KOPT-K1 (cell line): ENCODE measurements at regions not wholly inside any gene's neighbourhood (a gene's known extent, or its start where the extent isn't known, plus 50 kb on each side); places are given as distances from the start of the nearest gene placed in this dataset.

Experiments
- H3K27ac ChIP-seq: fragments of 200-600 bp; sonication (generic); 2 replicates; pipeline ENCODE4 v1.5.1; 2016; ENCODE audit warnings: antibody characterized with exemption, mild to moderate bottlenecking, low read depth, low read length; ENCODE audit not compliant: poor library complexity, severe bottlenecking
- H3K36me3 ChIP-seq: fragments of 200-600 bp; sonication (generic); 2 replicates; pipeline ENCODE4 v1.5.1; 2017; ENCODE audit warnings: antibody characterized with exemption, mild to moderate bottlenecking, low read length, moderate library complexity; ENCODE audit not compliant: insufficient read depth
- H3K9me3 ChIP-seq: fragments of 200-600 bp; sonication (generic); 2 replicates; pipeline ENCODE4 v1.5.1; 2017; ENCODE audit warnings: antibody characterized with exemption, low read length, mild to moderate bottlenecking; ENCODE audit not compliant: insufficient read depth, poor library complexity, severe bottlenecking

DNA sequence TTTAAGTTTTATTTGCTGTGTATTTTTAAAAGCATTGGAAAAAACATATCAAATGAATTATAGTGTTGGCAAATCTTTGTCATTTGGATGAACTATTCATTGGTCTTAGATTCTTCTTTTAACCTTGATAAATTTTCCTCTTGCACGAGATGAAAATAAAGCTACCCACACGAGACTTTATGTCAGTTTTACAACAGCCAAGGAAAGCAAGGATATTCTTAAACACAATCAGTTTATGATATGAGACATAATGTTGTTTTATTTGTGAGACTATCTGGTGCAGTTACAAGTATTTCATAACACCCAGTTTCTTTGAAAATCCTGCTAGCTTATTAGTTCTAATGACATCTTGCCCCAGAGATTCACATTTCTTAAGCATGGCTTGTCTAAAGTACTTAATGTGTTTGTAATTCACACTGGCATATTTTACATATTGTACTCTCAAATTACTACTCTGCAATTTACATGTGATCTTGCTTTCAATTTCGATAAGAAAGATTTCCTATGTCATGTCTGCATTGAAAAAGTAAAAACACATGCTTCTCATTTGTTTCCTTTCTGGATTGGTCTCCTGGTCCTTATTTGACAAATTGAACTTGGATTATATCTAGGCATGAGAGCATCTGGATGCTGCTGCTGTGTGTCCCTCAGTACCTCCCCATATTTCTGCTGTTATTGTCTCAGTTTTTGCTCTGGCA is 955.5 kb upstream of the PCDH9 start:
- H3K9me3 ChIP-seq: no peaks in the 10 kb centered on the region
- no peaks in the 10 kb centered on the region for H3K36me3 ChIP-seq
- H3K27ac ChIP-seq: no peak overlapping the region

DNA sequence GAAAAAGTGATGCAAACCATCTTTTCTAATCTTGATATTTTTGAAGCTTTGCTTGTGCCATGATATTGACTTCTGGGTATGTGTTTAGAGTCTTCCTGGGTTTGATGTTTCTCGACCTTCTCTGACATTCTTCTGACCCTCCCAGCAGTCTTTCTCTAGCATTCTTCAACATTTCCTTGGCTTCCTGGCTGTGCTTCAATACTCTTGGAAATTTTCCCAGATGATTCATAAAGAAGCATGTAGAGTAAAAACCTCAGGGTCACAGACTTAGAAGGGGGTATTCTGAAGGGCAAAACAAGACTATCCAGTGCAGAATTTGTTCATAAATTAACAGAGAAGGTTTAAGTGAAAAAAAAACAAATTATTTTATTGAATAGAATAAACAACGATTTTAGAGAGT is 946.3 kb upstream of the PCDH9 start:
- H3K27ac ChIP-seq: no peak overlapping the region
- H3K36me3 ChIP-seq: no peaks in the 10 kb centered on the region
- H3K9me3 ChIP-seq: no peaks in the 10 kb centered on the region

DNA sequence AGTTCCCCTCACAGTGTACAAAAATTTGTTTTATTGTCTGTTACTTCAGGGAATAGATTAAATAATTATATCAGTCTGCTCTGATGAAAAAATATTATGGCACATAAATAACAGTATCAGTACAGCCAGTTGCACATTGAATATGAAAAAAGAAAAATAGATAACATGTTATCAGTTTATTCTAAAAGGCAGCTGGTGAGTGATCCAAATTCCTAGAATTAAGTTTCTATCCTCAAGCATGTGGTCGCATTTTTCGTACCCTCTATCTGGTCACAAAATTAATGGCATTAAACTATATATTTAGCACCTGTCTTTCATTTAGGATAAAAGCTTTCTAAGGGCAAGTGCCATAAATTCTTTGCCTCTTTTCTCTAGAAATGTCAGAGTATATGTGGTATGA is 944.8 kb upstream of the PCDH9 start:
- H3K27ac ChIP-seq: no peak overlapping the region
- no peaks in the 10 kb centered on the region for H3K36me3 ChIP-seq
- H3K9me3 ChIP-seq: no peaks in the 10 kb centered on the region

DNA sequence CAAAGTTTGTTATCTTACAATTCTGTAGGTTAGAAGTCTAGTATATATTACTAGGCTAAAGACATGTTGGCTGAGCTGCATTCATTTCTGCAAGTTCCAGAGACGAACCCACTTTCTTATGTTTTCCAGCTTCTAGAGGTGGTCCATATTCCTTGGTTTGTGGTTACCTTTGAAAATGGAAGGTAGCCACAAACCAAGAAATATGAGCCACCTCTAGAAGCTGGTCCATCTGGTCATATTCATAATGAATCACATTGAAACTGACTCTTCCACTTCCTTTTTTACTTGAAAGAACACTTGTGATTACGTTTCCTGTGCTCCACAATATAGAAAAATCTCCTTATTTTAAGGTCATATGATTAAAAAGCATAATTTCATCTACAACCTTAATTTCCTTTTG is 943.0 kb upstream of the PCDH9 start:
- Histone ChIP-seq H3K9me3 (no peaks in the 10 kb centered on the region), H3K36me3 (no peaks in the 10 kb centered on the region), H3K27ac (no peak overlapping the region)

DNA sequence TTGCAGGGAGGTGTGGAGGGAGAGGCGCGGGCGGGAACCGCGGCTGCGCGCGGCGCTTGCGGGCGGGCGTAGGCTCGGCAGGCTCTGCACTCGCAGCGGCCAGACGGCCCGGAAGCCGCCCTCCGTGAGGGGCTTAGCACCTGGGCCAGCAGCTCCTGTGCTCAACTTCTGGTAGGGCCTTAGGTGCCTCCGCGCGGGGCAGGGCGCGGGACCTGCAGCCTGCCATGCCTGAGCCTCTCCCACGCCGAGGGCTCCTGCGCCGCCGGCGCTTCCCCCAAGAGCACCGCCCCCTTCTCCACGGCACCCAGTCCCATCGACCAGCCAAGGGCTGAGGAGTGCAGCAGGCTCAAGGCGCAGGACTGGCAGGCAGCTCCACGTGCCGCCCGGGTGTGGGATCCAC is 940.8 kb upstream of the PCDH9 start:
- H3K27ac ChIP-seq: no peak overlapping the region
- H3K9me3 ChIP-seq: no peaks in the 10 kb centered on the region
- no peaks in the 10 kb centered on the region for H3K36me3 ChIP-seq

DNA sequence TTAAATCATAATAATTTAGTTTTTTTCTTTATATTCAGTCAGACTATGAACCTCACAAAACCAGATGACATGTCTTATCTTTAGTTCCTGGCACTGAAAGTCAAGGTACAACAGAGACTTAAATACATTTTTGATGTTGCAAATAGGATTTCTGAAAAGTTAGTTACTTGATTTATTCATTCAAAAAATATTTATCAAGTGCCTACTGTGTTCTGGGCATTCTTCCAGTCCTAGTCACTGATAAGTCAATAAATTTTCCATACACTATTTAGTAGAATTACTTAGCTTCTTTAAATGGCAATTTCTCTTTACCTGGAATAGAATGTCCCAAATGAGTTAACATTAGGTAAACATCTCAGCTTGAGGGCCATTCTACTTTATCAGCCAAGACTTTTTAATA is 938.3 kb upstream of the PCDH9 start:
- H3K36me3 ChIP-seq: no peaks in the 10 kb centered on the region
- H3K27ac ChIP-seq: no peak overlapping the region
- no peaks in the 10 kb centered on the region for H3K9me3 ChIP-seq

DNA sequence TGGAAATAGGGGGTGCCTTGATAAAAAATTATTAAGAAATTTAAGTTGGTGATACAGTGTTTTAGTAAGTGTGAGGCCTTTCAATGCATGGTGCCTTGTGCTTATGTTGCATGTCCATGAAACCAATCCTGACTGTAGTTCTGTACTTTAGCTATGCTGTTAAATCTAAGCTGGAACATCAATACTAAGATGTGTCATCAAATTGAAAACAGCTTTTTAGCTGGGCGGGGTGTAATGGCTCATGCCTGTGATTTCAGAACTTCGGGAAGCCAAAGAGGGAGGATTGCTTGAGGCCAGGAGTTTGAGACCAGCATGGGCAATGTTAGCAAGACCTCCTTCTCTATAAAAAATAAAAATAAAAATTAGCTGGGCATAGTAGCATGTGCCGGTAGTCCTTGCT is 930.3 kb upstream of the PCDH9 start:
- no peaks in the 10 kb centered on the region for H3K9me3 ChIP-seq
- no peak overlapping the region for H3K27ac ChIP-seq

DNA sequence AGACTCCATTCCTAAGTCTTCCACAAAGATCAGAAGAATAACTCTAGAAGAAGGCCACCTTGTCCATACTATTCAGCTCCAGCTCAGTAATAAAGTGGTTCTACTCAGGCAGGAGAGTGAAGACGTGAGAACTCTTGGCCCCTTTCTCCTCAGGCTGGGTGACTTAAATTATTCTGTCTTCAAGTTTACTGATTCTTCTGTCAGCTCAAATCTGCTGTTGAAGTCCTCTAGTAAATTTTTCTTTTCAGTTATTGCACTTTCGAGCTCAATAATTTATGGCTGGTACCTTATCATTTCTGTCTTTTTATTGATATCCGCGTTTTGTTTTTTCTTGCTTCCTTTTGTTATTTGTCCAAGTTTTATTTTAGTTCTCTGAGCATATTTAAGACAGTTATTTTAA is 922.3 kb upstream of the PCDH9 start:
- H3K9me3 ChIP-seq: no peaks in the 10 kb centered on the region
- H3K36me3 ChIP-seq: no peaks in the 10 kb centered on the region
- H3K27ac ChIP-seq: no peak overlapping the region

More for the DNA sequence above, 930.3 kb upstream of the PCDH9 start:
- H3K36me3 ChIP-seq: no peaks in the 10 kb centered on the region

DNA sequence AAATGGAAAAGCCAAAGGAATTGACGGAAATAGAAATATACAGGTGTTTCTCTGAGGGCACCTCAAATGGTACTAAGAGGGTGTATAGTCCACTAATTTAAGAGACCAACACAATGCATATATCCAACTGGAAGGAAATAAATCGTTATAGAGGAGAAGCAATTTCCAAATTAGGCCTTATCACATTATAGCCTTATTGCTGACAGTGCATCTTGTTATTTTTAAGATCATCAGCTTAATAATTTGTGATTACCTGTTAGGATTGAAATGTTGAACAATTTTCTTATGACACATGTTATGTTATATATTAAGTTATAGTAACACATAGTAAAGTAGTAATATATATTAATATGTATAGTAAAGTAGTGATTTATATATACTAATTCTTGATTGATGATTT is 915.7 kb upstream of the PCDH9 start:
- Histone ChIP-seq H3K36me3 (no peaks in the 10 kb centered on the region), H3K9me3 (no peaks in the 10 kb centered on the region)

DNA sequence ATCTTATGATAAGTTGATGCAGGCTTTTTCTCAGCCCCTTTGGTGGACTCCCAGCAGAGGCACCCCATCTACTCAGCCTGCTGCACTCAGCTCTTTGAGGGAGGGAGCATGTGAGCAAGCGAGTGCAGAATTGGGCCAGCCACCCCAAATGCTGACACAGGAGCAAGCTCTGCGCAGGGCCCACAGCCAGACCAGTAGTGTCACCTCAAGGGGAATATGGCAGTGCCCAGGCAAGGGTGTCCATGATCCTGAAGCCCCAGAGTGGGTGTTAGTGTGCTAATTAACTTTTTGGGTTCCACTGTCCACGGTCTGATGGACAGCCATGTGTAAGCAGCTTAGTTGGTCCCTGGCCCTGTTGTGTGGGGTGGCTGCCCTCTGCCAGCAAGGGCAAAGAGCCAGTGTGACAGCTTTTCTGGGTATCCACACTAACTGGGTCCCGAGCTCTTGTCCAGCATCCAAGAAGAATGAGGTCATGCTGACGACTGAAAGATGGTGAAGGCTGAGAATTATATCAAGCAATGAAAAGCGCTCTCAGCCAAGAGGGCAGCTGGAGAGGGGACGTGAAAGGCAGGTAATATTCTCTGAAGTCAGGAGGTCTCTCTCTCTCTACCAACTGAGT is 898.3 kb upstream of the PCDH9 start:
- Histone ChIP-seq H3K9me3 (no peaks in the 10 kb centered on the region), H3K36me3 (no peaks in the 10 kb centered on the region), H3K27ac (no peak overlapping the region)

More for the DNA sequence above, 915.7 kb upstream of the PCDH9 start:
- H3K27ac ChIP-seq: no peak overlapping the region

DNA sequence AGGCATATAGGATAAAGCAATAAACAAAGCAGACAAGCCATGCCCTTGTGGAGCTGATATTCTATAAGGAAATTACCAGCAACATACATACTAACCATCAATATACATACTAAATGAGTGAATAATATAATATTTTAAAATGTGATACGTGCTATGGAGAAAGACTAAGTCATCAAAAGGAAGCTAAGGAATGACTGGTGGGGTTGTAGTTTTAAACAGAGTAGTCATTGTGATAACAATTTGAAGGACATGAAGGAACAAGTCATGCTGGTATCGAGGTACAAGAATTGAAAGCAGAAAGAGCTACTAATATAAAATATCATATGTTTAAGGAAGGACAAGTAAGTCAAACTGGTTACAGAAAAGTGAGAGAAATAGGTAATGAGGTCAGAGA is 894.9 kb upstream of the PCDH9 start:
- H3K9me3 ChIP-seq: no peaks in the 10 kb centered on the region
- H3K27ac ChIP-seq: no peak overlapping the region
- H3K36me3 ChIP-seq: no peaks in the 10 kb centered on the region

DNA sequence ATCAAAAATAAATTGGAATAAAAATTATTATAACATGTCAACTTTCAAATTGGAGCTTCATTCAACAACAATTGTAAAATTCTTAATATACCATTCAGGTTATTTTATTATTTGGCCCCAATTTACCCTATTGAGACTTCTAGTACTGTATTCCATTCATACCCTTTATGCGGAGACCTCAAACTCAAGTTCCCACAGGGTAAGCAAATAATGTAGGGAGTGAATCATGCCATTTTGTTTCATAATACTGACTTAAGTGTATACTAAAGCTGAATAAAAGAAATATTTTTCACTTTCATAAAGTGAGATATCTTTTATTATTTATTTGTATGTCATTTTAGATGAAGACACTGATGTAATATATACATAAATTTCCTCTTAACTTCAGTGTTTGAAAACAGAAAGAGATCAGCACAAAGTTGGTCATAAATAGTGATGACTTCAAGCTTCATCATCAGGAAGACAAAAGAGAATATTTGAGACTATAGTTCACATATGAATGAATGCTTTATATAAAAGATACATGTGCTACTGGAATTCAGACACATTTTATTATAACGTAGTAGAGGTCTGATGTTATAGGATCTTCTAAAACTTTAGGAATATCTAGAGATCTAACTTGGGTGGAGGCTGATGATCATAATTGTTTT is 894.4 kb upstream of the PCDH9 start:
- Histone ChIP-seq H3K27ac (no peak overlapping the region), H3K9me3 (no peaks in the 10 kb centered on the region), H3K36me3 (no peaks in the 10 kb centered on the region)

DNA sequence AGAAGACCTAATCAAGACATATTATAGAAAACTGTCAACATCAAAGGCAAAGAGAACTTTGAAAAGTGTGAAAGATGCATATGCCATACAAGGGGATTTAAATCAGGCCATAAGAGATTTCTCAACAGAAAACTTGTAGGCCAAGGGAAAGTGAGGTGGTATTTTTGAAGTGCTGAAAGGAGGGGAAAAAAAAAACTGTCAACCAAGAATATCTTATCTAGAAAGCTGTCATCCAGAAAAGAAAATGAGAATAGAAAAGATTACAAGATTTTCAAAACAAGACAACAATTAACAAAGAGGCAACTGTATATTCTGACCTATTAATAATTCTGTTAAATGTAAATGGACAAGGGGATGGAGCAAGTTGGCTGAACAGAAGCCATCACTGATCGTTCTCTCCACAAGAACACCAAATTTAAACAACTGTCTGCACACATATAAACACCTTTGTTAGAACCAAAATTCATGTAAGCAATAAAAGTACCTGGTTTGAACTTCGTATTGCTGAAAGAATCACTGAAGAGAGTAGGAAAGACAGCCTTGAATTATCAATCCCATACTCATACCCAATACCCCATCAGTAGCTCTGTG is 880.1 kb upstream of the PCDH9 start:
- no peak overlapping the region for H3K27ac ChIP-seq
- no peaks in the 10 kb centered on the region for H3K36me3 ChIP-seq
- H3K9me3 ChIP-seq: peaks cover 14% of the 10 kb centered on the region

DNA sequence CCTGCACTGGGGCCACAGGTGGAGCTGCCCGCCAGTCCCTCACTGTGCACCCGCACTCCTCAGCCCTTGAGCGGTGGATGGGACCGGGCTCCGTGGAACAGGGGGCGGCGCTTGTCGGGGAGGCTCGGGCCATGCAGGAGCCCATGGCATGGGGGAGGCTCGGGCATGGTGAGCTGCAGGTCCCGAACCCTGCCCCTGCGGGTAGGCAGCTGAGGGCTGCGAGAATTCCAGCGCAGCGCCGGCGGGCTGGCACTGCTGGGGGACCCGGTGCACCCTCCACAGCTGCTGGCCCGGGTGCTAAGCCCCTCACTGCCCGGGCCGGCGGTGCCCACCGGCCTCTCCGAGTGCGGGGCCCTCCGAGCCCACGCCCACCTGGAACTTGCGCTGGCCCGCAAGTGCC is 877.5 kb upstream of the PCDH9 start:
- no peak overlapping the region for H3K27ac ChIP-seq
- no peaks in the 10 kb centered on the region for H3K36me3 ChIP-seq
- peaks cover 14% of the 10 kb centered on the region for H3K9me3 ChIP-seq

DNA sequence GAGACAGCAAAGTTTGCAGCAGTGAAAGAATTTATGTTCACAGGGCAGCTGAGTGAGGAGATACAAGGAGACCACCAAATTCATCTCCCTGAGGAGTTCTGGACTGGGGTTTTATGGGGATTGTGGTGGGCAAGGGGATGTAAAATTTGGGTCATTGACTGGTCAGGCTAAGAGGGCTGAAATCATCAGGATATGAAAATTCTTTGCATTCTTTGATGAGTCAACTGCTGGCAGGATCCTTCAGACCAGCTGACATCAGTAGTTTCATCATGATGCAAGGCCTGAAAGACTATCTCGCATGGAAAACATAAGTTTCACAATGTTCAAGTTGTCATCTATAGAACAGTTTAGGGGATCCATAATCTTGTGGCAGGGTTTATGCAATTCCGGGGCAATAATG is 869.5 kb upstream of the PCDH9 start:
- Histone ChIP-seq H3K9me3 (no peaks in the 10 kb centered on the region), H3K36me3 (no peaks in the 10 kb centered on the region), H3K27ac (no peak overlapping the region)
